GM12891 (cell line): ENCODE measurements at regions not wholly inside any gene's neighbourhood (a gene's known extent, or its start where the extent isn't known, plus 50 kb on each side); places are given as distances from the start of the nearest gene placed in this dataset.

Experiments
- PAX5 ChIP-seq: IDR thresholded peaks from 2 replicates; pipeline ENCODE4 v1.6.1; 2011; ENCODE audit warnings: low read length, moderate library complexity, mild to moderate bottlenecking; ENCODE audit not compliant: insufficient read depth, severe bottlenecking
- POLR2A ChIP-seq: IDR thresholded peaks from 2 replicates; pipeline ENCODE4 v1.6.1; 2011; ENCODE audit warnings: low read depth, low read length, control low read depth
- POLR2AphosphoS5 ChIP-seq: IDR thresholded peaks from 2 replicates; pipeline ENCODE4 v1.6.1; 2011; ENCODE audit warnings: low read depth, low read length, control low read depth
- POU2F2 ChIP-seq: IDR thresholded peaks from 2 replicates; pipeline ENCODE4 v1.6.1; 2011; ENCODE audit warnings: low read depth, mild to moderate bottlenecking, control low read depth, low read length, moderate library complexity
- SPI1 ChIP-seq: IDR thresholded peaks from 2 replicates; pipeline ENCODE4 v1.6.1; 2011; ENCODE audit warnings: low read depth, low read length, control low read depth
- TAF1 ChIP-seq: IDR thresholded peaks from 2 replicates; pipeline ENCODE4 v1.6.1; 2011; ENCODE audit warnings: low read depth, low read length, control low read depth

DNA sequence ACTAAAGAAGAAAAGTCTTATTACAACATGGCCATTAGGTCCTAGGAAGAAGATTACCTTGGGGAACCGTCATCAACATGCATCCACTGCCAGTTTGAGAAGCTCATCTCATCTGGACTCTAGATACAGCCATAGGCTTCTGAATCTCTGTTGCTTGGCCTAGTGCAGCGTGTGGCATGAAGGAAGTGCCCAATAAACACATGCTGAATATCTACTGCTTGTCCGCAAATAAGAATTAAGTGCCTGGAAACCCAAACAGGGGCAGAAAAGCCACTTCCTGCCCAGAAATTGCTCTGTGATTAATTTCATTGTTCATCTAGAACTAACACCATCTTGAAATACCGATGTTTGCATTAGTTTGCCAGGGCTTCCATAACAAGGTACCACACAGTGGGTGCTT lies 241.1 kb upstream of the KLF3 start:
- TF ChIP-seq TAF1 (no peak), POLR2AphosphoS5 (no peak), POLR2A (no peak), SPI1 (no peak), POU2F2 (no peak), PAX5 (no peak)
